Neural cell (in vitro differentiated cells): ENCODE measurements at regions not wholly inside any gene's neighbourhood (a gene's known extent, or its start where the extent isn't known, plus 50 kb on each side); places are given as distances from the start of the nearest gene placed in this dataset.

Source experiments
- H2AFZ ChIP-seq: fragments of 200-600, 300-800 bp; sonication (generic), shearing (Covaris generic); 2 replicates; pipeline ENCODE4 v1.6.0; 2014; ENCODE audit warnings: low read depth, mild to moderate bottlenecking, antibody characterized with exemption, low read length, moderate library complexity
- H3F3A ChIP-seq: fragments of 200-600 bp; shearing (Covaris generic); 2 replicates; pipeline ENCODE4 v1.6.1; 2016; ENCODE audit warnings: mild to moderate bottlenecking, moderate library complexity, mixed read lengths, antibody characterized with exemption, low read length; ENCODE audit not compliant: insufficient read depth, poor library complexity, severe bottlenecking
- H3K27ac ChIP-seq: fragments of 200-600, 300-800 bp; sonication (generic), shearing (Covaris generic); 2 replicates; pipeline ENCODE4 v1.5.1; 2014; ENCODE audit warnings: mild to moderate bottlenecking, low read length, moderate library complexity
- H3K27me3 ChIP-seq: fragments of 300-800, 200-600 bp; sonication (generic), shearing (Covaris generic); 2 replicates; pipeline ENCODE4 v1.6.0; 2014; ENCODE audit warnings: mild to moderate bottlenecking, low read depth, low read length, moderate library complexity; ENCODE audit not compliant: insufficient read depth
- H3K36me3 ChIP-seq: fragments of 300-800, 200-600 bp; sonication (generic), shearing (Covaris generic); 2 replicates; pipeline ENCODE4 v1.5.1; 2014; ENCODE audit warnings: mild to moderate bottlenecking, antibody characterized with exemption, low read length, moderate library complexity; ENCODE audit not compliant: insufficient read depth
- H3K4me2 ChIP-seq: fragments of 300-800, 200-600 bp; sonication (generic), shearing (Covaris generic); 2 replicates; pipeline ENCODE4 v1.6.0; 2014; ENCODE audit warnings: mild to moderate bottlenecking, low read length
- H3K4me3 ChIP-seq: fragments of 300-800, 200-600 bp; sonication (generic), shearing (Covaris generic); 2 replicates; pipeline ENCODE4 v1.5.1; 2014; ENCODE audit warnings: mild to moderate bottlenecking, low read length, moderate library complexity
- H3K79me2 ChIP-seq: fragments of 200-600 bp; shearing (Covaris generic); replicated peaks from 2 replicates; pipeline ENCODE4 v1.6.0; 2014; ENCODE audit warnings: mild to moderate bottlenecking, low read length, moderate library complexity; ENCODE audit not compliant: insufficient read depth
- H3K9ac ChIP-seq: fragments of 300-800, 200-600 bp; sonication (generic), shearing (Covaris generic); 2 replicates; pipeline ENCODE4 v1.6.1; 2016; ENCODE audit warnings: mild to moderate bottlenecking, low read length, mixed read lengths
- H3K9me2 ChIP-seq: fragments of 200-600 bp; shearing (Covaris generic); 2 replicates; pipeline ENCODE4 v1.6.1; 2016; ENCODE audit warnings: mild to moderate bottlenecking, low read length, mixed read lengths; ENCODE audit not compliant: insufficient read depth
- H3K9me3 ChIP-seq: fragments of 200-600, 300-800 bp; sonication (generic), shearing (Covaris generic); 2 replicates; pipeline ENCODE4 v1.6.1; 2016; ENCODE audit warnings: mild to moderate bottlenecking, mixed run types, low read length, moderate library complexity, mixed read lengths
- H4K20me1 ChIP-seq: fragments of 200-600 bp; shearing (Covaris generic); 2 replicates; pipeline ENCODE4 v1.6.1; 2016; ENCODE audit warnings: mild to moderate bottlenecking, mixed run types; ENCODE audit not compliant: insufficient read depth
- CTCF ChIP-seq: fragments of 450-650 bp; IDR thresholded peaks from 2 replicates; pipeline ENCODE4 v1.5.1; 2014; ENCODE audit warnings: antibody characterized with exemption, mild to moderate bottlenecking, moderate library complexity; ENCODE audit not compliant: poor library complexity, severe bottlenecking
- EP300 ChIP-seq: fragments of 450-650 bp; conservative IDR thresholded peaks from 2 replicates; pipeline ENCODE4 v1.6.1; 2014; ENCODE audit warnings: antibody characterized with exemption, mild to moderate bottlenecking, moderate library complexity; ENCODE audit not compliant: poor library complexity, severe bottlenecking
- EZH2 ChIP-seq: fragments of 200-600, 300-800 bp; shearing (Covaris generic), sonication (generic); IDR thresholded peaks from 2 replicates; pipeline ENCODE4 v1.6.1; 2014; ENCODE audit warnings: antibody characterized with exemption, low read length, borderline replicate concordance, mild to moderate bottlenecking; ENCODE audit not compliant: insufficient read depth, poor library complexity, severe bottlenecking
- MXI1 ChIP-seq: fragments of 450-650 bp; conservative IDR thresholded peaks from 2 replicates; pipeline ENCODE4 v1.6.1; 2014; ENCODE audit warnings: antibody characterized with exemption, mild to moderate bottlenecking; ENCODE audit not compliant: poor library complexity, severe bottlenecking
- POLR2AphosphoS5 ChIP-seq: IDR thresholded peaks from 2 replicates; pipeline ENCODE4 v1.6.1; 2012
- RAD21 ChIP-seq: fragments of 450-650 bp; conservative IDR thresholded peaks from 2 replicates; pipeline ENCODE4 v1.6.1; 2014; ENCODE audit warnings: antibody characterized with exemption, mild to moderate bottlenecking, moderate library complexity
- SMC3 ChIP-seq: fragments of 450-650 bp; conservative IDR thresholded peaks from 2 replicates; pipeline ENCODE4 v1.6.1; 2014; ENCODE audit warnings: antibody characterized with exemption, mild to moderate bottlenecking, moderate library complexity; ENCODE audit not compliant: poor library complexity
- TAF1 ChIP-seq: IDR thresholded peaks from 2 replicates; pipeline ENCODE4 v1.6.1; 2012; ENCODE audit warnings: low read depth
- TF ChIP-seq, protein P1 (sequence below): IDR thresholded peaks from 2 replicates; pipeline ENCODE4 v1.6.1; 2012; ENCODE audit warnings: borderline replicate concordance

DNA sequence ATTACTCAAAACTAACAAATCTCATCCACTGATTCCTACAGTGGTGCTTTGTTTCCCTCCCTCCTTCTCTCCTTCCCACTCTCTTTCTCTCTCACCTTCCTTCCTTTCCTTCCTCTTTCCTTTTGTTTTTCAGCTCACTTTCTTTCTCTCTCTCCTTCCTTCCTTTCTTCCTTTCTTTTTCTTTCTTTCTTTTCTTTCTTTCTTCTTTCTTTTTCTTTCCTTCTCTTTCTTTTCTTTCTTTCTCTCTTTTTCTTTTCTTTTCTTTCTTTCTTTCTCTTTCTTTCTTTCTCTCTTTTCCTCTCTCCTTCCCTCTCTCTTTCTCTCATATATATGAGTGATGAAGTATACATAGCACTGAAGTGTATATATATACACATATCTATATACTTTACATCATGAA is 241.4 kb downstream of the CENPW start:
- TF ChIP-seq EZH2 (no peak), POLR2AphosphoS5 (no peak), MXI1 (no peak), SMC3 (no peak), RAD21 (no peak), CTCF (no peak)
- TF ChIP-seq, protein P1, sequence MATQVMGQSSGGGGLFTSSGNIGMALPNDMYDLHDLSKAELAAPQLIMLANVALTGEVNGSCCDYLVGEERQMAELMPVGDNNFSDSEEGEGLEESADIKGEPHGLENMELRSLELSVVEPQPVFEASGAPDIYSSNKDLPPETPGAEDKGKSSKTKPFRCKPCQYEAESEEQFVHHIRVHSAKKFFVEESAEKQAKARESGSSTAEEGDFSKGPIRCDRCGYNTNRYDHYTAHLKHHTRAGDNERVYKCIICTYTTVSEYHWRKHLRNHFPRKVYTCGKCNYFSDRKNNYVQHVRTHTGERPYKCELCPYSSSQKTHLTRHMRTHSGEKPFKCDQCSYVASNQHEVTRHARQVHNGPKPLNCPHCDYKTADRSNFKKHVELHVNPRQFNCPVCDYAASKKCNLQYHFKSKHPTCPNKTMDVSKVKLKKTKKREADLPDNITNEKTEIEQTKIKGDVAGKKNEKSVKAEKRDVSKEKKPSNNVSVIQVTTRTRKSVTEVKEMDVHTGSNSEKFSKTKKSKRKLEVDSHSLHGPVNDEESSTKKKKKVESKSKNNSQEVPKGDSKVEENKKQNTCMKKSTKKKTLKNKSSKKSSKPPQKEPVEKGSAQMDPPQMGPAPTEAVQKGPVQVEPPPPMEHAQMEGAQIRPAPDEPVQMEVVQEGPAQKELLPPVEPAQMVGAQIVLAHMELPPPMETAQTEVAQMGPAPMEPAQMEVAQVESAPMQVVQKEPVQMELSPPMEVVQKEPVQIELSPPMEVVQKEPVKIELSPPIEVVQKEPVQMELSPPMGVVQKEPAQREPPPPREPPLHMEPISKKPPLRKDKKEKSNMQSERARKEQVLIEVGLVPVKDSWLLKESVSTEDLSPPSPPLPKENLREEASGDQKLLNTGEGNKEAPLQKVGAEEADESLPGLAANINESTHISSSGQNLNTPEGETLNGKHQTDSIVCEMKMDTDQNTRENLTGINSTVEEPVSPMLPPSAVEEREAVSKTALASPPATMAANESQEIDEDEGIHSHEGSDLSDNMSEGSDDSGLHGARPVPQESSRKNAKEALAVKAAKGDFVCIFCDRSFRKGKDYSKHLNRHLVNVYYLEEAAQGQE, result no peak
- H3K9ac ChIP-seq, result no peak overlapping the region
- H3F3A ChIP-seq, result no peaks in the 10 kb centered on the region
- no peaks in the 10 kb centered on the region for H3K9me2 ChIP-seq
- no peak overlapping the region for H3K4me3 ChIP-seq
- H3K27ac ChIP-seq, result no peak overlapping the region
- H3K36me3 ChIP-seq, result no peaks in the 10 kb centered on the region
- H2AFZ ChIP-seq, result no peak overlapping the region
- H3K79me2 ChIP-seq, result no peaks in the 10 kb centered on the region
- no peaks in the 10 kb centered on the region for H3K9me3 ChIP-seq
- no peaks in the 10 kb centered on the region for H4K20me1 ChIP-seq
- H3K27me3 ChIP-seq, result no peaks in the 10 kb centered on the region
- H3K4me2 ChIP-seq, result no peak overlapping the region

- Histone ChIP-seq H3K79me2 (no peaks in the 10 kb centered on the region), H3F3A (no peaks in the 10 kb centered on the region), H3K27me3 (no peaks in the 10 kb centered on the region), H3K9ac (no peak overlapping the region), H3K4me3 (no peak overlapping the region), H3K4me2 (no peak overlapping the region), H4K20me1 (no peaks in the 10 kb centered on the region), H3K9me3 (no peaks in the 10 kb centered on the region), H3K36me3 (no peaks in the 10 kb centered on the region), H3K27ac (no peak overlapping the region), H3K9me2 (no peaks in the 10 kb centered on the region), H2AFZ (no peak overlapping the region)
- no peak for TF ChIP-seq MXI1
- no peak for TF ChIP-seq SMC3
- TF ChIP-seq, protein P1, result no peak
- no peak for TF ChIP-seq RAD21
- no peak for TF ChIP-seq TAF1
- TF ChIP-seq EZH2, result no peak
- TF ChIP-seq EP300, result no peak
- TF ChIP-seq CTCF, result no peak
- TF ChIP-seq POLR2AphosphoS5, result no peak
Measured at GRCh38 chr6:126600258-126600916, 260.5 kb downstream of the CENPW start.
